Progenitor cell of endocrine pancreas (in vitro differentiated cells): ENCODE measurements at regions not wholly inside any gene's neighbourhood (a gene's known extent, or its start where the extent isn't known, plus 50 kb on each side); places are given as distances from the start of the nearest gene placed in this dataset.

Source experiments
- DNase-seq: peaks from one replicate; pipeline ENCODE4 v3.0.0; 2021; ENCODE audit warnings: low spot score; ENCODE audit not compliant: unreplicated experiment
- H3K27ac Mint-ChIP-seq: 2 replicates; pipeline ENCODE4 v1.8.0; 2021; ENCODE audit warnings: mild to moderate bottlenecking, moderate library complexity, mixed read lengths
- H3K27me3 Mint-ChIP-seq: 2 replicates; pipeline ENCODE4 v1.8.0; 2021; ENCODE audit warnings: mixed read lengths
- H3K36me3 Mint-ChIP-seq: 2 replicates; pipeline ENCODE4 v1.8.0; 2022; ENCODE audit warnings: mixed read lengths; ENCODE audit not compliant: insufficient read depth
- H3K4me1 Mint-ChIP-seq: 2 replicates; pipeline ENCODE4 v1.8.0; 2021; ENCODE audit warnings: low read depth, mixed read lengths
- H3K4me3 Mint-ChIP-seq: 2 replicates; pipeline ENCODE4 v1.8.0; 2021; ENCODE audit warnings: low read depth, mild to moderate bottlenecking, moderate library complexity, mixed read lengths
- H3K9me3 Mint-ChIP-seq: 2 replicates; pipeline ENCODE4 v1.8.0; 2021; ENCODE audit warnings: low read depth, mixed read lengths
- TF ChIP-seq, protein P1 (sequence below): fragments of 200-600 bp; sonication (generic); IDR thresholded peaks from one replicate; pipeline ENCODE4 v1.5.0; 2021; ENCODE audit warnings: antibody characterized with exemption, mild to moderate bottlenecking; ENCODE audit not compliant: unreplicated experiment

- peaks cover 6% of the 10 kb centered on the region for H3K9me3 Mint-ChIP-seq
- peaks cover 2% of the 10 kb centered on the region for H3K4me1 Mint-ChIP-seq
- no peaks in the 10 kb centered on the region for H3K27me3 Mint-ChIP-seq
- no peak overlapping the region for H3K4me3 Mint-ChIP-seq
- DNase-seq, result no peak
- TF ChIP-seq, protein P1, sequence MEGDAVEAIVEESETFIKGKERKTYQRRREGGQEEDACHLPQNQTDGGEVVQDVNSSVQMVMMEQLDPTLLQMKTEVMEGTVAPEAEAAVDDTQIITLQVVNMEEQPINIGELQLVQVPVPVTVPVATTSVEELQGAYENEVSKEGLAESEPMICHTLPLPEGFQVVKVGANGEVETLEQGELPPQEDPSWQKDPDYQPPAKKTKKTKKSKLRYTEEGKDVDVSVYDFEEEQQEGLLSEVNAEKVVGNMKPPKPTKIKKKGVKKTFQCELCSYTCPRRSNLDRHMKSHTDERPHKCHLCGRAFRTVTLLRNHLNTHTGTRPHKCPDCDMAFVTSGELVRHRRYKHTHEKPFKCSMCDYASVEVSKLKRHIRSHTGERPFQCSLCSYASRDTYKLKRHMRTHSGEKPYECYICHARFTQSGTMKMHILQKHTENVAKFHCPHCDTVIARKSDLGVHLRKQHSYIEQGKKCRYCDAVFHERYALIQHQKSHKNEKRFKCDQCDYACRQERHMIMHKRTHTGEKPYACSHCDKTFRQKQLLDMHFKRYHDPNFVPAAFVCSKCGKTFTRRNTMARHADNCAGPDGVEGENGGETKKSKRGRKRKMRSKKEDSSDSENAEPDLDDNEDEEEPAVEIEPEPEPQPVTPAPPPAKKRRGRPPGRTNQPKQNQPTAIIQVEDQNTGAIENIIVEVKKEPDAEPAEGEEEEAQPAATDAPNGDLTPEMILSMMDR, result no peak
- H3K36me3 Mint-ChIP-seq, result no peaks in the 10 kb centered on the region
- H3K27ac Mint-ChIP-seq, result no peak overlapping the region
These were observed 683.7 kb downstream of the PDHA2 start for GRCh38 chr4:96523611-96524010.

GRCh38 chr4:96524311-96524875 lies 684.5 kb downstream of the PDHA2 start:
- Mint-ChIP-seq H3K9me3 (peaks cover 6% of the 10 kb centered on the region), H3K27me3 (no peaks in the 10 kb centered on the region), H3K27ac (no peak overlapping the region), H3K4me1 (peaks cover 2% of the 10 kb centered on the region), H3K4me3 (no peak overlapping the region), H3K36me3 (no peaks in the 10 kb centered on the region)
- no peak for DNase-seq
- TF ChIP-seq, protein P1, result no peak

- TF ChIP-seq, protein P1, result no peak
- Mint-ChIP-seq H3K9me3 (peaks cover 7% of the 10 kb centered on the region), H3K4me1 (peaks cover 2% of the 10 kb centered on the region), H3K27me3 (no peaks in the 10 kb centered on the region), H3K4me3 (no peak overlapping the region), H3K27ac (no peak overlapping the region), H3K36me3 (no peaks in the 10 kb centered on the region)
- DNase-seq, result no peak
These were observed 686.0 kb downstream of the PDHA2 start for GRCh38 chr4:96525898-96526297.

DNA sequence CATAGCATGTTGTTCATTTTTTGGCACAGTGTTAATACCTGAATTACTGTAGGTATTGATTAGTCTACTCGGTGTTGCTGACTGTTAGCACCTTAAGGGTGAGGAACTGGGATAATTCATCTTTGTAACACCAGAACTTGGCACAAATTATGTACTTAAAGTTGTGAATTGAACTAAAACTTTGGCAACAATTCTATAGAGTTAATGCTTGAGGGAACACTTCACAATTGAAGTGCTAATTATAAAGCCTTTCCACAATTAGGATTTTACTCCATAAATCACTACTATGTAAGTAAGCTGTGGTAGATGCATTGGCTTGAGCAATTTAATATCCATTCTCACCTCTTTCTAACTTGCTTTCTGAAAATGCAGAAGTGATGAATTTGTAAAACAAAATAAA lies 686.7 kb downstream of the PDHA2 start:
- Mint-ChIP-seq H3K27me3 (no peaks in the 10 kb centered on the region), H3K4me3 (no peak overlapping the region), H3K9me3 (peaks cover 7% of the 10 kb centered on the region), H3K27ac (no peak overlapping the region), H3K4me1 (peaks cover 2% of the 10 kb centered on the region), H3K36me3 (no peaks in the 10 kb centered on the region)
- TF ChIP-seq, protein P1, result no peak
- no peak for DNase-seq

GRCh38 chr4:96531836-96532235 lies 691.9 kb downstream of the PDHA2 start:
- no peak overlapping the region for H3K4me3 Mint-ChIP-seq
- H3K27ac Mint-ChIP-seq, result no peak overlapping the region
- no peaks in the 10 kb centered on the region for H3K36me3 Mint-ChIP-seq
- peaks cover 4% of the 10 kb centered on the region for H3K9me3 Mint-ChIP-seq
- TF ChIP-seq, protein P1, result no peak
- DNase-seq, result no peak
- no peaks in the 10 kb centered on the region for H3K4me1 Mint-ChIP-seq
- H3K27me3 Mint-ChIP-seq, result no peaks in the 10 kb centered on the region
